ENCODE measurements at regions not wholly inside any gene's neighbourhood (a gene's known extent, or its start where the extent isn't known, plus 50 kb on each side); places are given as distances from the start of the nearest gene placed in this dataset.
"Not testable (repeated sequence)": the region's sequence is repeated elsewhere in the genome, so short reads cannot be mapped to it uniquely, and the experiment has no call there.

DNA sequence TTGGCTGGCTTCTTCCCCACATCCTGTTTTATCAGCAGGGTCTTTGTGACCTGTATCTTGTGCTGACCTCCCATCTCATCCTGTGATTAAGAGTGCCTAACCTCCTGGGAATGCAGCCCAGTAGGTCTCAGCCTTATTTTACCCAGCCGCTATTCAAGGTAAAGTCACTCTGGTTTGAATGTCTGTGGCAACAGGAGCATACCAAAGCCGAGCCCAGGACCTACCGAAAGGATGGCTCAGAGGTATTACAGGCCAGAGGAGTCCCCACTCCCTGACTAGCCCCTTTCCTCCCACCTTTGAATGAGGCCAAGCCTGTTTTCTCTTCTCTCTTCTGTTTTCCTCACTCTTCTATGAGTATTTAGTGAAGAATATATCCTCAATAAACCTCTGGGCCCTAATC is 271.3 kb downstream of the OSTF1 start:
- WGBS (ENCODE audit: insufficient coverage): 97% methylated on average over 3 of the region's 3 CpGs
- H3K27ac ChIP-seq (ENCODE audit: low read length in 2 of 2): no peak overlapping the region
- H3K4me1 ChIP-seq (ENCODE audit: control insufficient read depth in 2 of 2, insufficient read depth in 2 of 2, low read length in 2 of 2): no peaks in the 10 kb centered on the region
- ATAC-seq (ENCODE audit: low read depth) (no peak), DNase-seq (no peak)
- Mint-ChIP-seq H3K4me1 (no peaks in the 10 kb centered on the region), H3K4me3 (no peak overlapping the region), H3K27ac (no peak overlapping the region), H3K9me3 (ENCODE audit: insufficient read depth) (peaks cover 9% of the 10 kb centered on the region), H3K27me3 (no peaks in the 10 kb centered on the region)
- no peak for TF ChIP-seq EZH2 (IDR thresholded peaks at IDR 0.05; ENCODE audit: borderline replicate concordance, insufficient read depth, low read depth, low read length, poor library complexity, severe bottlenecking)
- TF ChIP-seq, protein P1, sequence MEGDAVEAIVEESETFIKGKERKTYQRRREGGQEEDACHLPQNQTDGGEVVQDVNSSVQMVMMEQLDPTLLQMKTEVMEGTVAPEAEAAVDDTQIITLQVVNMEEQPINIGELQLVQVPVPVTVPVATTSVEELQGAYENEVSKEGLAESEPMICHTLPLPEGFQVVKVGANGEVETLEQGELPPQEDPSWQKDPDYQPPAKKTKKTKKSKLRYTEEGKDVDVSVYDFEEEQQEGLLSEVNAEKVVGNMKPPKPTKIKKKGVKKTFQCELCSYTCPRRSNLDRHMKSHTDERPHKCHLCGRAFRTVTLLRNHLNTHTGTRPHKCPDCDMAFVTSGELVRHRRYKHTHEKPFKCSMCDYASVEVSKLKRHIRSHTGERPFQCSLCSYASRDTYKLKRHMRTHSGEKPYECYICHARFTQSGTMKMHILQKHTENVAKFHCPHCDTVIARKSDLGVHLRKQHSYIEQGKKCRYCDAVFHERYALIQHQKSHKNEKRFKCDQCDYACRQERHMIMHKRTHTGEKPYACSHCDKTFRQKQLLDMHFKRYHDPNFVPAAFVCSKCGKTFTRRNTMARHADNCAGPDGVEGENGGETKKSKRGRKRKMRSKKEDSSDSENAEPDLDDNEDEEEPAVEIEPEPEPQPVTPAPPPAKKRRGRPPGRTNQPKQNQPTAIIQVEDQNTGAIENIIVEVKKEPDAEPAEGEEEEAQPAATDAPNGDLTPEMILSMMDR (IDR thresholded peaks at IDR 0.05): no peak
- H3K4me3 ChIP-seq (ENCODE audit: control extremely low read depth in 1 of 5, extremely low read depth in 1 of 5, insufficient read depth in 1 of 5, low read depth in 2 of 5, low read length in 4 of 5): no peak overlapping the region
- H3K36me3 ChIP-seq (replicated peaks in 1 of 2; ENCODE audit: control extremely low read depth in 1 of 2, control insufficient read depth in 1 of 2, extremely low read depth in 1 of 2, insufficient read depth in 2 of 2, low read length in 1 of 2): no peaks in the 10 kb centered on the region
- ChIA-PET POLR2A (no interaction called here), CTCF (no interaction called here)
- no peak overlapping the region for H3K9ac ChIP-seq (ENCODE audit: low read length)
- no peaks in the 10 kb centered on the region for H3K79me2 ChIP-seq (ENCODE audit: control insufficient read depth, insufficient read depth, low read length)
- H4K20me1 ChIP-seq (ENCODE audit: control insufficient read depth, insufficient read depth, low read length, poor library complexity, severe bottlenecking): no peaks in the 10 kb centered on the region
- no peaks in the 10 kb centered on the region for H3K27me3 ChIP-seq (replicated peaks in 1 of 4; ENCODE audit: control extremely low read depth in 1 of 4, control insufficient read depth in 3 of 4, insufficient read depth in 4 of 4, low read length in 3 of 4)
- no peak overlapping the region for H2AFZ ChIP-seq (ENCODE audit: insufficient read depth, low read depth, low read length, poor library complexity, severe bottlenecking)
- no peak overlapping the region for H3K4me2 ChIP-seq (replicated peaks; ENCODE audit: low read depth, low read length, poor library complexity, severe bottlenecking)
- intact Hi-C loops (cut with micrococcal nuclease): no loop called here
- peaks cover 0 to 3% (median 2%) of the 10 kb centered on the region in 3 donors for H3K9me3 ChIP-seq (ENCODE audit: control extremely low read depth in 1 of 3, control insufficient read depth in 2 of 3, insufficient read depth in 1 of 3, low read length in 2 of 3)

DNA sequence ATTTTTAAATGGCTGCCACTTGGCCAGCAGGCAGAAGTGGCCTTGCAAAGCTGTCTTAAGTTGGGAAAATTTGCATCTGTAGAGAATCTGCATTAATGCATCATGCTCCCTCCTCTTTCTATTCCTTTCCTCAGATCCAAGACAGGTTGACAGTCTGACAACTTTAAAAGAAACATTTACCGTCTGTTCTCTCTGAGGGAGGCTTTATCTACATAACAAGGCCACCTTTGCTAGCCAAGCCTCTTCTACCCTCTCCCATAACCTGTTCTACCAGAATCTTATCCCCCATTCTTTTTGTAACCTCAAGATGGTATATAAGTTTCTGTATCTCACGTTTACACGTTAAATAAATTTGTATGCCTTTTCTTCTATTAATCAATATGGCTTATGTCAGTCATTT is 271.9 kb downstream of the OSTF1 start:
- H3K27ac ChIP-seq (ENCODE audit: low read length in 2 of 2): no peak overlapping the region
- peaks cover 0 to 3% (median 0%) of the 10 kb centered on the region in 3 donors for H3K9me3 ChIP-seq (ENCODE audit: control extremely low read depth in 1 of 3, control insufficient read depth in 2 of 3, insufficient read depth in 1 of 3, low read length in 2 of 3)
- no peaks in the 10 kb centered on the region for H3K4me1 Mint-ChIP-seq
- H3K4me3 Mint-ChIP-seq: no peak overlapping the region
- intact Hi-C loops (cut with micrococcal nuclease): no loop called here
- ATAC-seq (ENCODE audit: low read depth) (no peak), DNase-seq (no peak)
- H3K27me3 ChIP-seq (replicated peaks in 1 of 4; ENCODE audit: control extremely low read depth in 1 of 4, control insufficient read depth in 3 of 4, insufficient read depth in 4 of 4, low read length in 3 of 4): no peaks in the 10 kb centered on the region
- ChIA-PET CTCF (no interaction called here), POLR2A (no interaction called here)
- H3K4me3 ChIP-seq (ENCODE audit: control extremely low read depth in 1 of 5, extremely low read depth in 1 of 5, insufficient read depth in 1 of 5, low read depth in 2 of 5, low read length in 4 of 5): no peak overlapping the region
- no peaks in the 10 kb centered on the region for H4K20me1 ChIP-seq (ENCODE audit: control insufficient read depth, insufficient read depth, low read length, poor library complexity, severe bottlenecking)
- H3K79me2 ChIP-seq (ENCODE audit: control insufficient read depth, insufficient read depth, low read length): no peaks in the 10 kb centered on the region
- no peak overlapping the region for H3K4me2 ChIP-seq (replicated peaks; ENCODE audit: low read depth, low read length, poor library complexity, severe bottlenecking)
- 100% methylated on average over 1 of the region's 3 CpGs for WGBS (ENCODE audit: insufficient coverage)
- TF ChIP-seq EZH2 (IDR thresholded peaks at IDR 0.05; ENCODE audit: borderline replicate concordance, insufficient read depth, low read depth, low read length, poor library complexity, severe bottlenecking): no peak
- TF ChIP-seq, protein P1 (IDR thresholded peaks at IDR 0.05): no peak
- H3K27ac Mint-ChIP-seq: no peak overlapping the region
- H3K36me3 ChIP-seq (replicated peaks in 1 of 2; ENCODE audit: control extremely low read depth in 1 of 2, control insufficient read depth in 1 of 2, extremely low read depth in 1 of 2, insufficient read depth in 2 of 2, low read length in 1 of 2): no peaks in the 10 kb centered on the region
- H3K27me3 Mint-ChIP-seq: no peaks in the 10 kb centered on the region
- H3K9ac ChIP-seq (ENCODE audit: low read length): no peak overlapping the region
- H3K9me3 Mint-ChIP-seq (ENCODE audit: insufficient read depth): peaks cover 9% of the 10 kb centered on the region
- H2AFZ ChIP-seq (ENCODE audit: insufficient read depth, low read depth, low read length, poor library complexity, severe bottlenecking): no peak overlapping the region
- H3K4me1 ChIP-seq (ENCODE audit: control insufficient read depth in 2 of 2, insufficient read depth in 2 of 2, low read length in 2 of 2): no peaks in the 10 kb centered on the region

DNA sequence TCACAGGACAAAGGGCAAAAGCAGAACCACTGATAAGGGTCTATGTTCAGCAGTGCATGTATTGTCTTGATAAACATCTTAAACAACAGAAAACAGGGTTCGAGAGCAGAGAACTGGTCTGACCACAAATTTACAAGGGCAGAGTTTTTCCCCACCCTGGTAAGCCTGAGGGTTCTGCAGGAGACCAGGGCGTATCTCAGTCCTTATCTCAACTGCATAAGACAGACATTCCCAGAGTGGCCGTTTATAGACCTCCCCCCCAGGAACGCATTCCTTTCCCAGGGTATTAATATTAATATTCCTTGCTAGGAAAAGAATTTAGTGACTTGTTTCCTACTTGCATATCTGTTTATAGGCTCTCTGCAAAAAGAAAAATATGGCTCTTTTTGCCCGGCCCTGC is 274.1 kb downstream of the OSTF1 start:
- ATAC-seq (ENCODE audit: low read depth); H3K4me2 ChIP-seq (replicated peaks; ENCODE audit: low read depth, low read length, poor library complexity, severe bottlenecking); H2AFZ ChIP-seq (ENCODE audit: insufficient read depth, low read depth, low read length, poor library complexity, severe bottlenecking); H3K9me3 ChIP-seq (ENCODE audit: control extremely low read depth in 1 of 3, control insufficient read depth in 2 of 3, insufficient read depth in 1 of 3, low read length in 2 of 3); H3K4me1 ChIP-seq (ENCODE audit: control insufficient read depth in 2 of 2, insufficient read depth in 2 of 2, low read length in 2 of 2); H3K4me3 Mint-ChIP-seq; H3K27me3 Mint-ChIP-seq; DNase-seq; POLR2A ChIA-PET; H3K9ac ChIP-seq (ENCODE audit: low read length); H3K27ac ChIP-seq (ENCODE audit: low read length in 2 of 2); H4K20me1 ChIP-seq (ENCODE audit: control insufficient read depth, insufficient read depth, low read length, poor library complexity, severe bottlenecking); H3K27ac Mint-ChIP-seq; H3K9me3 Mint-ChIP-seq (ENCODE audit: insufficient read depth); CTCF ChIA-PET; H3K4me1 Mint-ChIP-seq; H3K4me3 ChIP-seq (ENCODE audit: control extremely low read depth in 1 of 5, extremely low read depth in 1 of 5, insufficient read depth in 1 of 5, low read depth in 2 of 5, low read length in 4 of 5); H3K36me3 ChIP-seq (replicated peaks in 1 of 2; ENCODE audit: control extremely low read depth in 1 of 2, control insufficient read depth in 1 of 2, extremely low read depth in 1 of 2, insufficient read depth in 2 of 2, low read length in 1 of 2); intact Hi-C loops (cut with micrococcal nuclease); H3K27me3 ChIP-seq (replicated peaks in 1 of 4; ENCODE audit: control extremely low read depth in 1 of 4, control insufficient read depth in 3 of 4, insufficient read depth in 4 of 4, low read length in 3 of 4); H3K79me2 ChIP-seq (ENCODE audit: control insufficient read depth, insufficient read depth, low read length): not testable (repeated sequence)
- WGBS (ENCODE audit: insufficient coverage): no CpG with 5 or more reads among the region's 5 CpGs

Data from B cell (primary cell).